SU-DHL-6 (cell line): ENCODE measurements at regions not wholly inside any gene's neighbourhood (a gene's known extent, or its start where the extent isn't known, plus 50 kb on each side); places are given as distances from the start of the nearest gene placed in this dataset.

Experiments
- CTCF ChIP-seq: fragments of 200-600 bp; sonication (generic); IDR thresholded peaks from one replicate; pipeline ENCODE4 v1.5.1; 2017; ENCODE audit warnings: antibody characterized with exemption, mild to moderate bottlenecking, low read length, moderate library complexity; ENCODE audit not compliant: insufficient read depth, poor library complexity, severe bottlenecking
- EZH2phosphoT487 ChIP-seq: fragments of 200-600 bp; sonication (generic), shearing (Covaris generic); conservative IDR thresholded peaks from 2 replicates; pipeline ENCODE4 v1.6.1; 2018; ENCODE audit warnings: mild to moderate bottlenecking, antibody characterized with exemption, low read length, moderate library complexity, mixed read lengths

- no peak for TF ChIP-seq CTCF
- no peak for TF ChIP-seq EZH2phosphoT487
Observed at GRCh38 chr6:25056130-25056529, 120.4 kb upstream of the RIPOR2 start.
